Keratinocyte (primary cell): ENCODE measurements at regions not wholly inside any gene's neighbourhood (a gene's known extent, or its start where the extent isn't known, plus 50 kb on each side); places are given as distances from the start of the nearest gene placed in this dataset.

ENCODE experiments used
- DNase-seq: peaks from one replicate; pipeline ENCODE4 v3.0.0-alpha.2; 2011; ENCODE audit warnings: low read depth, missing footprints, low spot score
- FAIRE-seq: peaks from 2 replicates; lab custom pipeline; 2011; peaks lifted over from hg19 to GRCh38; lab: Jason Lieb, UNC
- H2AFZ ChIP-seq: 2 replicates; pipeline ENCODE4 v1.6.0; 2012; ENCODE audit warnings: low read length, control low read depth, inconsistent platforms; ENCODE audit not compliant: control insufficient read depth
- H3K27ac ChIP-seq: 2 replicates; pipeline ENCODE4 v1.5.1; 2011; ENCODE audit warnings: low read length; ENCODE audit not compliant: control insufficient read depth, insufficient read depth
- H3K27me3 ChIP-seq: 3 replicates; pipeline ENCODE4 v1.6.0; 2011; ENCODE audit warnings: low read length; ENCODE audit not compliant: control insufficient read depth, insufficient read depth; ENCODE audit errors: extremely low read depth
- H3K36me3 ChIP-seq, 2 experiments: 2 replicates in 1 of 2; 3 replicates in 1 of 2; pipeline ENCODE4 v1.5.1; 2011; ENCODE audit warnings: low read length in 2 of 2, mild to moderate bottlenecking in 1 of 2; ENCODE audit not compliant: control insufficient read depth in 2 of 2, insufficient read depth in 2 of 2; ENCODE audit errors: extremely low read depth in 1 of 2
- H3K4me1 ChIP-seq: 3 replicates; pipeline ENCODE4 v1.5.1; 2011; ENCODE audit warnings: low read length; ENCODE audit not compliant: control insufficient read depth, insufficient read depth; ENCODE audit errors: extremely low read depth
- H3K4me2 ChIP-seq: 3 replicates; pipeline ENCODE4 v1.6.0; 2011; ENCODE audit warnings: low read depth, low read length; ENCODE audit not compliant: control insufficient read depth, insufficient read depth; ENCODE audit errors: extremely low read depth
- H3K4me3 ChIP-seq, 3 experiments: fragments of 200-600 bp in 1 of 3; sonication (generic) in 1 of 3; 2 replicates in 2 of 3; 3 replicates in 1 of 3; pipeline ENCODE4 v1.5.1; 2011 to 2016; ENCODE audit warnings: low read length in 3 of 3, mild to moderate bottlenecking in 3 of 3, control low read depth in 2 of 3, inconsistent platforms in 1 of 3, low read depth in 1 of 3, mixed read lengths in 1 of 3, mixed run types in 1 of 3, moderate library complexity in 1 of 3; ENCODE audit not compliant: control insufficient read depth in 2 of 3, insufficient read depth in 2 of 3; ENCODE audit errors: extremely low read depth in 1 of 3
- H3K79me2 ChIP-seq: 2 replicates; pipeline ENCODE4 v1.6.0; 2012; ENCODE audit warnings: low read length; ENCODE audit not compliant: control insufficient read depth, insufficient read depth
- H3K9ac ChIP-seq: 3 replicates; pipeline ENCODE4 v1.6.0; 2011; ENCODE audit warnings: low read length; ENCODE audit not compliant: control insufficient read depth, insufficient read depth; ENCODE audit errors: extremely low read depth
- H3K9me1 ChIP-seq: 3 replicates; pipeline ENCODE4 v1.6.0; 2011; ENCODE audit warnings: low read length; ENCODE audit not compliant: control insufficient read depth, insufficient read depth; ENCODE audit errors: extremely low read depth
- H3K9me3 ChIP-seq: 2 replicates; pipeline ENCODE4 v1.5.1; 2012; ENCODE audit warnings: low read depth, low read length; ENCODE audit not compliant: control insufficient read depth
- H4K20me1 ChIP-seq: 3 replicates; pipeline ENCODE4 v1.6.0; 2011; ENCODE audit warnings: low read length; ENCODE audit not compliant: control insufficient read depth, insufficient read depth; ENCODE audit errors: extremely low read depth
- EZH2 ChIP-seq: IDR thresholded peaks from one replicate; pipeline ENCODE4 v1.6.1; 2012; ENCODE audit warnings: inconsistent platforms, mild to moderate bottlenecking, low read length, moderate library complexity
- dilution Hi-C: fragments of 300-500 bp; cut with MboI; formaldehyde crosslinking; loops from one replicate; pipeline ENCODE4 v1.7.0; 2020; ENCODE audit warnings: low sequenced_read_pairs; ENCODE audit not compliant: extremely low pct_ligation_motif_present
- TF ChIP-seq, protein P1 (sequence below), 3 experiments: IDR thresholded peaks in 1 of 3; conservative IDR thresholded peaks in 1 of 3; optimal IDR thresholded peaks in 1 of 3; 2 replicates in 2 of 3; 3 replicates in 1 of 3; pipeline versions ENCODE3 to v1.5.1; 2011; ENCODE audit warnings: low read length in 3 of 3, mild to moderate bottlenecking in 3 of 3, moderate library complexity in 2 of 3, control low read depth in 1 of 3, inconsistent platforms in 1 of 3; ENCODE audit not compliant: insufficient read depth in 2 of 3; ENCODE audit errors: extremely low read depth in 1 of 3

- peak; percentile 25 for DNase-seq
- Histone ChIP-seq H3K4me2 (no peak overlapping the region), H3K9ac (no peak overlapping the region), H3K4me3 (no peak overlapping the region), H3K4me1 (peaks cover 11% of the 10 kb centered on the region), H3K27me3 (no peaks in the 10 kb centered on the region), H2AFZ (no peak overlapping the region), H3K27ac (peak overlapping the region; percentile 10), H3K79me2 (no peaks in the 10 kb centered on the region), H4K20me1 (no peaks in the 10 kb centered on the region), H3K36me3 (no peaks in the 10 kb centered on the region), H3K9me1 (no peaks in the 10 kb centered on the region), H3K9me3 (no peaks in the 10 kb centered on the region)
- dilution Hi-C loops: no loop called here
- TF ChIP-seq, protein P1, sequence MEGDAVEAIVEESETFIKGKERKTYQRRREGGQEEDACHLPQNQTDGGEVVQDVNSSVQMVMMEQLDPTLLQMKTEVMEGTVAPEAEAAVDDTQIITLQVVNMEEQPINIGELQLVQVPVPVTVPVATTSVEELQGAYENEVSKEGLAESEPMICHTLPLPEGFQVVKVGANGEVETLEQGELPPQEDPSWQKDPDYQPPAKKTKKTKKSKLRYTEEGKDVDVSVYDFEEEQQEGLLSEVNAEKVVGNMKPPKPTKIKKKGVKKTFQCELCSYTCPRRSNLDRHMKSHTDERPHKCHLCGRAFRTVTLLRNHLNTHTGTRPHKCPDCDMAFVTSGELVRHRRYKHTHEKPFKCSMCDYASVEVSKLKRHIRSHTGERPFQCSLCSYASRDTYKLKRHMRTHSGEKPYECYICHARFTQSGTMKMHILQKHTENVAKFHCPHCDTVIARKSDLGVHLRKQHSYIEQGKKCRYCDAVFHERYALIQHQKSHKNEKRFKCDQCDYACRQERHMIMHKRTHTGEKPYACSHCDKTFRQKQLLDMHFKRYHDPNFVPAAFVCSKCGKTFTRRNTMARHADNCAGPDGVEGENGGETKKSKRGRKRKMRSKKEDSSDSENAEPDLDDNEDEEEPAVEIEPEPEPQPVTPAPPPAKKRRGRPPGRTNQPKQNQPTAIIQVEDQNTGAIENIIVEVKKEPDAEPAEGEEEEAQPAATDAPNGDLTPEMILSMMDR (optimal IDR thresholded peaks at IDR 0.05 in 1 of 3, IDR thresholded peaks at IDR 0.05 in 1 of 3, conservative IDR thresholded peaks at IDR 0.05 in 1 of 3; ENCODE audit: extremely low read depth in 1 of 3, insufficient read depth in 2 of 3, low read length in 3 of 3): no peak
- no peak for TF ChIP-seq EZH2
- FAIRE-seq: no peak
Observed at GRCh38 chr14:87233806-87234384, 759.1 kb downstream of the GALC start.

- Histone ChIP-seq H3K4me2 (peak overlapping the region; percentile 14), H3K9ac (no peak overlapping the region), H4K20me1 (no peaks in the 10 kb centered on the region), H3K9me3 (no peaks in the 10 kb centered on the region), H3K4me3 (no peak overlapping the region), H3K4me1 (peaks cover 11% of the 10 kb centered on the region), H3K27ac (no peak overlapping the region), H3K27me3 (no peaks in the 10 kb centered on the region), H3K36me3 (no peaks in the 10 kb centered on the region), H3K79me2 (no peaks in the 10 kb centered on the region), H2AFZ (no peak overlapping the region), H3K9me1 (no peaks in the 10 kb centered on the region)
- dilution Hi-C loops: no loop called here
- TF ChIP-seq, protein P1 (optimal IDR thresholded peaks at IDR 0.05 in 1 of 3, IDR thresholded peaks at IDR 0.05 in 1 of 3, conservative IDR thresholded peaks at IDR 0.05 in 1 of 3; ENCODE audit: extremely low read depth in 1 of 3, insufficient read depth in 2 of 3, low read length in 3 of 3): no peak
- TF ChIP-seq EZH2: no peak
- peak; percentile 13 for DNase-seq
- peak; percentile 46 for FAIRE-seq
Observed at GRCh38 chr14:87233266-87233665, 759.7 kb downstream of the GALC start.
